SK-N-SH treated with all-trans-retinoic acid at 6 μM for 48 hours (cell line): ENCODE measurements at regions not wholly inside any gene's neighbourhood (a gene's known extent, or its start where the extent isn't known, plus 50 kb on each side); places are given as distances from the start of the nearest gene placed in this dataset.

Source experiments
- CREB5 ChIP-seq: fragments of 250-450 bp; sonication (Bioruptor Pico); IDR thresholded peaks from 2 replicates; pipeline ENCODE4 v1.5.1; 2020; ENCODE audit warnings: low read depth, mild to moderate bottlenecking, moderate library complexity
- CSRNP3 ChIP-seq: fragments of 250-450 bp; sonication (Bioruptor Pico); IDR thresholded peaks from 2 replicates; pipeline ENCODE4 v1.5.1; 2021; ENCODE audit warnings: mild to moderate bottlenecking, moderate library complexity
- TCF4 ChIP-seq: fragments of 250-450 bp; sonication (Bioruptor Pico); IDR thresholded peaks from 2 replicates; pipeline ENCODE4 v1.8.0; 2021; ENCODE audit warnings: mild to moderate bottlenecking, moderate library complexity, borderline replicate concordance
- TOX ChIP-seq: fragments of 250-450 bp; sonication (Bioruptor Pico); IDR thresholded peaks from 2 replicates; pipeline ENCODE4 v1.8.0; 2021; ENCODE audit warnings: mild to moderate bottlenecking, moderate library complexity, borderline replicate concordance
- ZFP3 ChIP-seq: fragments of 250-450 bp; sonication (Bioruptor Pico); IDR thresholded peaks from 2 replicates; pipeline ENCODE4 v1.5.0; 2020; ENCODE audit warnings: mild to moderate bottlenecking, moderate library complexity

GRCh38 chr14:96633096-96633495 is 130.9 kb downstream of the PAPOLA start:
- no peak for TF ChIP-seq CREB5 (CRISPR knock-in tag)
- no peak for TF ChIP-seq ZFP3 (CRISPR knock-in tag)
- no peak for TF ChIP-seq TOX (CRISPR knock-in tag)
- no peak for TF ChIP-seq CSRNP3
- TF ChIP-seq TCF4 (CRISPR knock-in tag), result no peak
